Prostate gland (tissue), 2 donors: ENCODE measurements at regions not wholly inside any gene's neighbourhood (a gene's known extent, or its start where the extent isn't known, plus 50 kb on each side); places are given as distances from the start of the nearest gene placed in this dataset.

Source experiments
- POLR2A ChIP-seq: fragments of 450-650 bp; IDR thresholded peaks from one replicate; pipeline ENCODE4 v1.6.1; 2016; ENCODE audit warnings: antibody characterized with exemption, mild to moderate bottlenecking
- TF ChIP-seq, protein P1 (sequence below), 4 experiments: fragments of 200-600 bp in 2 of 4; fragments of 450-650 bp in 2 of 4; sonication (generic) in 2 of 4; IDR thresholded peaks; 1 replicate in 3 of 4; 2 replicates in 1 of 4; pipeline ENCODE4 v1.5.1; 2016 to 2019; ENCODE audit warnings: antibody characterized with exemption in 4 of 4, mild to moderate bottlenecking in 2 of 4, moderate library complexity in 2 of 4

DNA sequence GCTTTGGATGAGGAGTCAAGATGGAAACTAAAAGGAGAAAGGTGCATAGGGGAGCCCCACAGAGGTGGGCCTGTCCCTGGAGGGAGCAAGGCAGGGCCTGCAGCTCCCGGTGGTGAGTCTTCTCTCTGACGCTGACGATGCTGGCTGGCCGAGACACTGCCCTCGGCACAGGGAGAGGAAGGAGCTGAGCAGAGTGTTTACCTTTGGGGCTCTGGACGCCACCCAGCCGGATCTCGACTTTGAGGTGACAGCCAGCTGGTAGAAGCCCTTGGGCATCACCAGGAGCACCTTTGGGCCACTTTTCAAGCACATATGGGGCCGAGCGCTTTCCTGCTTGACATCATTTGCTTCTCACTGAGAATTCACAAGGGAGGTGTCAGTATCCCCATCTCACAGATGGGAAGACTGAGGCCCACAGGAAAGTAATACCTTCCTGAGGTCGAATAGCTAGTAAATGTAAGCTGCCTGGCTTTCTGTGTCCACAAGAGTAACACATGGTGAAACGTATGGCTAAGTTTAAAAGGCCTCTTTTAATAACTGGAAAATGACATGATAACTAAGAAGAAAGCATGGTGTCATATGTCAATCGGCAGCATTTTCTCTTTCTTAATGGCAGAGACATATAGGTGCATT is 294.3 kb upstream of the TNRC6C start:
- TF ChIP-seq, protein P1, sequence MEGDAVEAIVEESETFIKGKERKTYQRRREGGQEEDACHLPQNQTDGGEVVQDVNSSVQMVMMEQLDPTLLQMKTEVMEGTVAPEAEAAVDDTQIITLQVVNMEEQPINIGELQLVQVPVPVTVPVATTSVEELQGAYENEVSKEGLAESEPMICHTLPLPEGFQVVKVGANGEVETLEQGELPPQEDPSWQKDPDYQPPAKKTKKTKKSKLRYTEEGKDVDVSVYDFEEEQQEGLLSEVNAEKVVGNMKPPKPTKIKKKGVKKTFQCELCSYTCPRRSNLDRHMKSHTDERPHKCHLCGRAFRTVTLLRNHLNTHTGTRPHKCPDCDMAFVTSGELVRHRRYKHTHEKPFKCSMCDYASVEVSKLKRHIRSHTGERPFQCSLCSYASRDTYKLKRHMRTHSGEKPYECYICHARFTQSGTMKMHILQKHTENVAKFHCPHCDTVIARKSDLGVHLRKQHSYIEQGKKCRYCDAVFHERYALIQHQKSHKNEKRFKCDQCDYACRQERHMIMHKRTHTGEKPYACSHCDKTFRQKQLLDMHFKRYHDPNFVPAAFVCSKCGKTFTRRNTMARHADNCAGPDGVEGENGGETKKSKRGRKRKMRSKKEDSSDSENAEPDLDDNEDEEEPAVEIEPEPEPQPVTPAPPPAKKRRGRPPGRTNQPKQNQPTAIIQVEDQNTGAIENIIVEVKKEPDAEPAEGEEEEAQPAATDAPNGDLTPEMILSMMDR (IDR thresholded peaks at IDR 0.05): no peak
- TF ChIP-seq POLR2A: no peak
